ENCODE measurements at regions not wholly inside any gene's neighbourhood (a gene's known extent, or its start where the extent isn't known, plus 50 kb on each side); places are given as distances from the start of the nearest gene placed in this dataset.

GRCh38 chr6:88539295-88539764 is 373.2 kb upstream of the CNR1 start:
- H3K4me3 ChIP-seq (ENCODE audit: low read depth, low read length) = no peak overlapping the region
- in situ Hi-C loops (cut with HindIII; ENCODE audit: low pct_ligation_motif_present, low sequenced_read_pairs) = no loop called here
- no peak overlapping the region for H3K27ac ChIP-seq
- H3K36me3 ChIP-seq (replicated peaks) = no peaks in the 10 kb centered on the region
- DNase-seq = no peak
- no peaks in the 10 kb centered on the region for H3K27me3 ChIP-seq (replicated peaks)
- TF ChIP-seq CTCF (IDR thresholded peaks at IDR 0.05; ENCODE audit: low read depth, low read length, missing control alignments) = no peak

GRCh38 chr6:88538840-88539239 is 372.7 kb upstream of the CNR1 start:
- no peak for TF ChIP-seq CTCF (IDR thresholded peaks at IDR 0.05; ENCODE audit: low read depth, low read length, missing control alignments)
- H3K27me3 ChIP-seq (replicated peaks) = no peaks in the 10 kb centered on the region
- no peak for DNase-seq
- no peak overlapping the region for H3K4me3 ChIP-seq (ENCODE audit: low read depth, low read length)
- H3K27ac ChIP-seq = no peak overlapping the region
- H3K36me3 ChIP-seq (replicated peaks) = no peaks in the 10 kb centered on the region
- in situ Hi-C loops (cut with HindIII; ENCODE audit: low pct_ligation_motif_present, low sequenced_read_pairs) = no loop called here

- no peaks in the 10 kb centered on the region for H3K27me3 ChIP-seq (replicated peaks)
- no peaks in the 10 kb centered on the region for H3K36me3 ChIP-seq (replicated peaks)
- H3K4me3 ChIP-seq (ENCODE audit: low read depth, low read length) = no peak overlapping the region
- no peak for DNase-seq
- no peak for TF ChIP-seq CTCF (IDR thresholded peaks at IDR 0.05; ENCODE audit: low read depth, low read length, missing control alignments)
- no peak overlapping the region for H3K27ac ChIP-seq
- in situ Hi-C loops (cut with HindIII; ENCODE audit: low pct_ligation_motif_present, low sequenced_read_pairs) = no loop called here
Observed at GRCh38 chr6:88538130-88538706, 372.1 kb upstream of the CNR1 start.

GRCh38 chr6:88536071-88536625 is 370.0 kb upstream of the CNR1 start:
- in situ Hi-C loops (cut with HindIII; ENCODE audit: low pct_ligation_motif_present, low sequenced_read_pairs) = no loop called here
- DNase-seq = no peak
- TF ChIP-seq CTCF (IDR thresholded peaks at IDR 0.05; ENCODE audit: low read depth, low read length, missing control alignments) = no peak
- Histone ChIP-seq H3K27ac (no peak overlapping the region), H3K4me3 (ENCODE audit: low read depth, low read length) (no peak overlapping the region), H3K27me3 (replicated peaks) (no peaks in the 10 kb centered on the region), H3K36me3 (replicated peaks) (no peaks in the 10 kb centered on the region)

- DNase-seq = no peak
- H3K27me3 ChIP-seq (replicated peaks) = no peaks in the 10 kb centered on the region
- H3K27ac ChIP-seq = no peak overlapping the region
- no peak overlapping the region for H3K4me3 ChIP-seq (ENCODE audit: low read depth, low read length)
- TF ChIP-seq CTCF (IDR thresholded peaks at IDR 0.05; ENCODE audit: low read depth, low read length, missing control alignments) = no peak
- H3K36me3 ChIP-seq (replicated peaks) = no peaks in the 10 kb centered on the region
- in situ Hi-C loops (cut with HindIII; ENCODE audit: low pct_ligation_motif_present, low sequenced_read_pairs) = no loop called here
Observed at GRCh38 chr6:88535306-88535705, 369.2 kb upstream of the CNR1 start.

Data from brain microvascular endothelial cell (primary cell).